ENCODE measurements at regions not wholly inside any gene's neighbourhood (a gene's known extent, or its start where the extent isn't known, plus 50 kb on each side); places are given as distances from the start of the nearest gene placed in this dataset.
"Not testable (repeated sequence)": the region's sequence is repeated elsewhere in the genome, so short reads cannot be mapped to it uniquely, and the experiment has no call there.

GRCh38 chr18:25494888-25495287, 142.9 kb upstream of the ZNF521 start:
- Histone ChIP-seq H3K9me3 (no peaks in the 10 kb centered on the region), H3K27ac (no peak overlapping the region), H3K36me3 (no peaks in the 10 kb centered on the region), H3K4me1 (replicated peaks) (no peaks in the 10 kb centered on the region), H3K4me3 (no peak overlapping the region), H3K27me3 (replicated peaks; ENCODE audit: insufficient read depth) (no peaks in the 10 kb centered on the region)
- intact Hi-C loops (cut with DNase I): no loop called here
- TF ChIP-seq CTCF (IDR thresholded peaks at IDR 0.05): no peak
- 74% methylated on average over 1 of the region's 1 CpG for whole genome bisulfite sequencing
- DNase-seq (ENCODE audit: low spot score): no peak

GRCh38 chr18:25493401-25493800, 141.4 kb upstream of the ZNF521 start:
- H3K4me3 ChIP-seq: no peak overlapping the region
- no peaks in the 10 kb centered on the region for H3K9me3 ChIP-seq
- no peak overlapping the region for H3K27ac ChIP-seq
- no peaks in the 10 kb centered on the region for H3K27me3 ChIP-seq (replicated peaks; ENCODE audit: insufficient read depth)
- no peaks in the 10 kb centered on the region for H3K4me1 ChIP-seq (replicated peaks)
- TF ChIP-seq POLR2A (IDR thresholded peaks at IDR 0.05) (no peak), POLR2AphosphoS5 (IDR thresholded peaks at IDR 0.05) (no peak), CTCF (IDR thresholded peaks at IDR 0.05) (no peak)
- DNase-seq (ENCODE audit: low spot score): no peak
- intact Hi-C loops (cut with DNase I): no loop called here
- no peaks in the 10 kb centered on the region for H3K36me3 ChIP-seq

- Histone ChIP-seq H3K9me3 (no peaks in the 10 kb centered on the region), H3K4me1 (replicated peaks) (no peaks in the 10 kb centered on the region), H3K27ac (no peak overlapping the region), H3K4me3 (no peak overlapping the region), H3K36me3 (no peaks in the 10 kb centered on the region), H3K27me3 (replicated peaks; ENCODE audit: insufficient read depth) (no peaks in the 10 kb centered on the region)
- WGBS: 65% methylated on average over 4 of the region's 4 CpGs
- intact Hi-C loops (cut with DNase I): no loop called here
- TF ChIP-seq CTCF (IDR thresholded peaks at IDR 0.05) (no peak), POLR2A (IDR thresholded peaks at IDR 0.05) (no peak), POLR2AphosphoS5 (IDR thresholded peaks at IDR 0.05) (no peak)
- DNase-seq (ENCODE audit: low spot score): no peak
Observed at GRCh38 chr18:25490316-25490715, 138.3 kb upstream of the ZNF521 start.

GRCh38 chr18:25473008-25473407, 121.0 kb upstream of the ZNF521 start:
- WGBS: 63% methylated on average over 2 of the region's 2 CpGs
- TF ChIP-seq CTCF (IDR thresholded peaks at IDR 0.05) (no peak), POLR2A (IDR thresholded peaks at IDR 0.05) (no peak), POLR2AphosphoS5 (IDR thresholded peaks at IDR 0.05) (no peak)
- intact Hi-C loops (cut with DNase I): no loop called here

GRCh38 chr18:25470756-25471524, 119.0 kb upstream of the ZNF521 start:
- H3K4me3 ChIP-seq; H3K27me3 ChIP-seq (replicated peaks; ENCODE audit: insufficient read depth); H3K4me1 ChIP-seq (replicated peaks); H3K27ac ChIP-seq; H3K36me3 ChIP-seq; intact Hi-C loops (cut with DNase I); DNase-seq (ENCODE audit: low spot score); H3K9me3 ChIP-seq: not testable (repeated sequence)
- WGBS: 95% methylated on average over 7 of the region's 7 CpGs

More at GRCh38 chr18:25473008-25473407, 121.0 kb upstream of the ZNF521 start:
- no peaks in the 10 kb centered on the region for H3K36me3 ChIP-seq
- peaks cover 4% of the 10 kb centered on the region for H3K4me1 ChIP-seq (replicated peaks)
- H3K9me3 ChIP-seq: no peaks in the 10 kb centered on the region
- H3K27ac ChIP-seq: no peak overlapping the region
- no peak overlapping the region for H3K4me3 ChIP-seq
- no peaks in the 10 kb centered on the region for H3K27me3 ChIP-seq (replicated peaks; ENCODE audit: insufficient read depth)
- DNase-seq (ENCODE audit: low spot score): no peak
